Skeletal muscle satellite cell (primary cell): ENCODE measurements at regions not wholly inside any gene's neighbourhood (a gene's known extent, or its start where the extent isn't known, plus 50 kb on each side); places are given as distances from the start of the nearest gene placed in this dataset.

Experiments
- H3K27me3 ChIP-seq: 2 replicates; pipeline ENCODE4 v1.7.0; 2013; ENCODE audit warnings: low read length; ENCODE audit not compliant: control insufficient read depth, insufficient read depth
- H3K36me3 ChIP-seq: 2 replicates; pipeline ENCODE4 v1.7.0; 2013; ENCODE audit warnings: mild to moderate bottlenecking, control low read depth, low read length; ENCODE audit not compliant: insufficient read depth
- H3K4me1 ChIP-seq: 2 replicates; pipeline ENCODE4 v1.7.0; 2013; ENCODE audit warnings: low read length; ENCODE audit not compliant: control insufficient read depth, insufficient read depth
- H3K4me2 ChIP-seq: 2 replicates; pipeline ENCODE4 v1.7.0; 2013; ENCODE audit warnings: mild to moderate bottlenecking, low read length
- H3K4me3 ChIP-seq: 2 replicates; pipeline ENCODE4 v1.7.0; 2013; ENCODE audit warnings: low read length
- H3K9ac ChIP-seq: 2 replicates; pipeline ENCODE4 v1.7.0; 2013; ENCODE audit warnings: mild to moderate bottlenecking, low read depth, low read length, moderate library complexity
- H3K9me3 ChIP-seq: replicated peaks from 2 replicates; pipeline ENCODE4 v1.7.0; 2013; ENCODE audit warnings: mild to moderate bottlenecking, control low read depth, low read length

DNA sequence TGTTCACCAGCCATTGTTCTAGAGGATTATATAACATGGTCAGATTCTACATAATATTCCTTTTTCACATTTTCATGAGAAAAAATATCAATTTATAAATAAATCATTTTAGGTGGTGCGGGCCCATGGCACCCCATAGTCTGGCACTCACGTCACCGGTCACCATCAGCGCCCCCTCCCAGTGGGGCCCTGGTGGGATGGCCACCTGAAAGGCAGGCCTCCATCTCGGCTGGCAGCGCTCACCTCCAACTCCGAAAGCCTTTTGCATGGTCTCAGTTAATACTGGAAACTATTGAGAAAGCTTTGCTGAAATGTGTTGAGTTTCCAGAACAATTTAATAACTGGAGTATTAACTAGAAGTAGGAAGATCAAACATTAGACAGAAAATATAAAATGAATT lies 141.4 kb upstream of the SALL3 start:
- Histone ChIP-seq H3K36me3 (no peaks in the 10 kb centered on the region), H3K4me2 (no peak overlapping the region), H3K9ac (no peak overlapping the region), H3K4me3 (no peak overlapping the region), H3K4me1 (no peaks in the 10 kb centered on the region), H3K9me3 (peaks cover 9% of the 10 kb centered on the region), H3K27me3 (no peaks in the 10 kb centered on the region)

- Histone ChIP-seq H3K4me1 (no peaks in the 10 kb centered on the region), H3K36me3 (no peaks in the 10 kb centered on the region), H3K9ac (no peak overlapping the region), H3K4me3 (no peak overlapping the region), H3K4me2 (no peak overlapping the region), H3K9me3 (peaks cover 10% of the 10 kb centered on the region), H3K27me3 (no peaks in the 10 kb centered on the region)
Measured at GRCh38 chr18:78849046-78849445, 130.6 kb upstream of the SALL3 start.

GRCh38 chr18:78849458-78849857 lies 130.2 kb upstream of the SALL3 start:
- H3K9me3 ChIP-seq: peaks cover 10% of the 10 kb centered on the region
- no peaks in the 10 kb centered on the region for H3K27me3 ChIP-seq
- no peaks in the 10 kb centered on the region for H3K4me1 ChIP-seq

DNA sequence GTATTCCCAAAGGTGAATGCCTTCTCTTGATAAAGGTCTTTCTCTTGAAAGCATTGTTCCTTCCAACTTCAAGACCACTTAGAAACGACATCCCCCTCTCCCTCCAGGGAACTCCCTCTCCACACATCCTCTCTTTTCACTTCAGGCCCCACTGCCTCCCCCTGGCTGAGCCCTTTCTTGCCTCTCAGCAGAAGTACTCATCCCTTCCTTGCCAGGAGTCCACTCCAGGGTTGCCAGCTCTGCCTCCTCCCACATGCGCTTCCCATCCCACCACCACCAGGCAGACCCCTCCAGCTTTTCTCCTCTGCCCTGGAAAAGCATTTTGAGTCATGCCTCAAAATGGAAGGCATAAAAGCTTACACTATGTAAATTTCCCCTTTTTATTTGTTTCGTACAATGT lies 126.3 kb upstream of the SALL3 start:
- H3K36me3 ChIP-seq: no peaks in the 10 kb centered on the region
- H3K4me2 ChIP-seq: no peak overlapping the region
- no peaks in the 10 kb centered on the region for H3K27me3 ChIP-seq
- H3K9me3 ChIP-seq: peaks cover 13% of the 10 kb centered on the region
- H3K9ac ChIP-seq: no peak overlapping the region
- H3K4me1 ChIP-seq: no peaks in the 10 kb centered on the region
- no peak overlapping the region for H3K4me3 ChIP-seq

More at GRCh38 chr18:78849458-78849857, 130.2 kb upstream of the SALL3 start:
- Histone ChIP-seq H3K9ac (no peak overlapping the region), H3K4me3 (no peak overlapping the region), H3K4me2 (no peak overlapping the region), H3K36me3 (no peaks in the 10 kb centered on the region)

DNA sequence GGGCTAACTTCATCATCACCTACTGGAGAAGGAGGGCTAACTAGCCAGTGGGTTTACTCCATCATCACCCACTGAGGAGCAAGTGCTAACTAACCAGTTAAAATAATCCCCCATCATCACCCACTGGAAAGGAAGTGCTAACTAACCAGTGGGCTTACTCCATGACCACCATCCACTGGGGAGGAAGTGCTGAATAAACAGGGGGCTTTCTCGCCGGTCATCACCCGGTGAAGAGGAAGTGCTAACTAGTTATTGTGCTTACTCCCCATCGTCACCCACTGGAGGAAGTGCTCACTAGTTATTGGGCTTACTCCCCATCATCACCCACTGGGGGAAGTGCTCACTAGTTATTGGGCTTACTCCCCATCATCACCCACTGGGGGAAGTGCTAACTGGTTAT lies 124.4 kb upstream of the SALL3 start:
- H3K27me3 ChIP-seq: no peaks in the 10 kb centered on the region
- no peak overlapping the region for H3K4me3 ChIP-seq
- H3K4me2 ChIP-seq: no peak overlapping the region
- no peak overlapping the region for H3K9ac ChIP-seq
- peaks cover 17% of the 10 kb centered on the region for H3K9me3 ChIP-seq
- no peaks in the 10 kb centered on the region for H3K4me1 ChIP-seq
- no peaks in the 10 kb centered on the region for H3K36me3 ChIP-seq

- Histone ChIP-seq H3K36me3 (no peaks in the 10 kb centered on the region), H3K9ac (no peak overlapping the region), H3K9me3 (peaks cover 26% of the 10 kb centered on the region), H3K4me1 (no peaks in the 10 kb centered on the region), H3K4me3 (no peak overlapping the region), H3K4me2 (no peak overlapping the region), H3K27me3 (no peaks in the 10 kb centered on the region)
Measured at GRCh38 chr18:78856569-78857313, 122.9 kb upstream of the SALL3 start.

DNA sequence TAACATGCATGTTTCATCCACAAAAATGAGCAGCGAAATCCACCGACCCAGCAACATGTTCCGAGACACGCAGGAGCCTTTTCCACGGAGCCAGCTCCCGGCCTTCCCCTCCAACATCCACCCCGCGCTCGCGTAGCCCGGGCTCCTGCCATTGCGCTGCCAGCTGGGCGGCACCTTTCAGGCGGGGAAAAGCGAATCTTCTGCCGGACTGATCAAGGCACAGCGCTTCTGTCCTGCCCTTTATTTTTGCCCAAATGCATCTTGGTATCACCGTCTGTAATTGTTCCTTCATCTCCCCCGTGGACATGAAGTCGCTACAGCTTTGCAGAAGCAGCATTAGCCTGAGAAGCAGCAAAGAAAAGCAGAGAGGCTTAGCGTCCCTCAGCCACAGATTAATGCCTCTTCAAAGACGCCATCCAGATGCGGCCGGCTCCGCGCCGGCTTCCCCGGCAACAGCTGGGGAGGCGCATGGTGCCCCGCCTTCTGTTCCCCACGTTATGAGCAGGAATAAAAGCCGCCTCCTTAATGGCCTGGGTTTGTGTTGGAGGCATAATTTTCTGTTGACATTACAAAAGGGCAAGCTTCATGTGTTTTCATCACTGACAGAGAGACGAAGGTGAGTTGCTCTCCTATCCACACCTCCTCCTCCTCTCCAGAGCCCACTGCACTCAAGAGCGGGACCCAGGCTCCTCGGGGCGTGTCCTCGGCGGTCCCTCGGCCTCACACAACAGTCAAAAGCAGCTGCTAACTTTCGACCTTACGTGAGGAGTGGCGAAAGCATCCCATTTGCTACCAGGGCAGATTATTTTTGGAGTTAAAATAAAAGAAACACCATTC lies 122.1 kb upstream of the SALL3 start:
- H3K9me3 ChIP-seq: peaks cover 30% of the 10 kb centered on the region
- H3K9ac ChIP-seq: no peak overlapping the region
- H3K36me3 ChIP-seq: no peaks in the 10 kb centered on the region
- H3K4me2 ChIP-seq: no peak overlapping the region
- no peaks in the 10 kb centered on the region for H3K27me3 ChIP-seq
- H3K4me1 ChIP-seq: no peaks in the 10 kb centered on the region
- H3K4me3 ChIP-seq: no peak overlapping the region

DNA sequence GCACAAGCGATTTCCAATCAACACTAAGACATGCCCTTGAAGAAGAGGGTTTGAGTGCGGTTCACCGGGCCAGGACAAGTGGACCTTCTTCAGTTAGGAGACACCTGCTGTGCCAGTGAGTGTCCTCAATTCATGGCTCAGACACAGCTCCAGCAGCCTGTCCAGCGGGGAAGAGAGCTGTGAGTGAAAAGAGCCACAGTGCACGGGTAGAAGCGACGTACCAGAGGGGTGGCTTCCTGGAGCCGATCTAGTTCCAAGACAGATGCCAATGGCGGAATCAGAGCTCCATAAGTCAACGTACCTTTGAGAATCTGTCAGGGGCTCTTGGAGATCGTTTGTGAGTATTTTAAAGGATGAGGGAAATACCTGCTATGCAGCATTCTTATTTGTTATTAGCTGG lies 119.9 kb upstream of the SALL3 start:
- Histone ChIP-seq H3K27me3 (no peaks in the 10 kb centered on the region), H3K4me2 (no peak overlapping the region), H3K4me1 (no peaks in the 10 kb centered on the region)

DNA sequence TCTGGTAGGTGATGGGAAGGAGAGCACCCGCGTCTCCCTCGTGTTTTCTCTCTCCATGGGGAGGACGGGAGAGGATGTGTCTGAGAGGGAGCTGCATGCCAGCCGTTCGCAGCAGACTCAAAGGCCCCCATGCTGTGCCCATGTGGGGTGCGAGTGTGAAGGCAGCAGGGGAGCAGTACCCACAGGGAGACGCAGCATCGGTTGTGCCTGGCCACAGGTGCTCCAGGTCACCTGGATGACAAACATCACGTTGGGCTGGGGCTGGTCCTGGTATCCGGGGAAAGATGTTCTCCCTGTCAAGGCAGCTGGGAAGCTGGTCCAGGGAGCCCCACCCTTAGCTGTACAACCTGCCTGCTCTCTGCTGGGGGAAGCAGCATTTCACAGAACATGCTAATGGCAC lies 119.5 kb upstream of the SALL3 start:
- Histone ChIP-seq H3K4me2 (no peak overlapping the region), H3K9me3 (peaks cover 30% of the 10 kb centered on the region), H3K36me3 (no peaks in the 10 kb centered on the region), H3K9ac (no peak overlapping the region), H3K4me1 (no peaks in the 10 kb centered on the region), H3K27me3 (no peaks in the 10 kb centered on the region), H3K4me3 (no peak overlapping the region)

More for the DNA sequence above, 119.9 kb upstream of the SALL3 start:
- no peaks in the 10 kb centered on the region for H3K36me3 ChIP-seq
- H3K4me3 ChIP-seq: no peak overlapping the region
- no peak overlapping the region for H3K9ac ChIP-seq
- H3K9me3 ChIP-seq: peaks cover 30% of the 10 kb centered on the region

GRCh38 chr18:78861116-78861515 lies 118.5 kb upstream of the SALL3 start:
- Histone ChIP-seq H3K36me3 (no peaks in the 10 kb centered on the region), H3K4me3 (no peak overlapping the region), H3K9me3 (peaks cover 30% of the 10 kb centered on the region), H3K4me1 (no peaks in the 10 kb centered on the region), H3K4me2 (no peak overlapping the region), H3K9ac (no peak overlapping the region), H3K27me3 (no peaks in the 10 kb centered on the region)

DNA sequence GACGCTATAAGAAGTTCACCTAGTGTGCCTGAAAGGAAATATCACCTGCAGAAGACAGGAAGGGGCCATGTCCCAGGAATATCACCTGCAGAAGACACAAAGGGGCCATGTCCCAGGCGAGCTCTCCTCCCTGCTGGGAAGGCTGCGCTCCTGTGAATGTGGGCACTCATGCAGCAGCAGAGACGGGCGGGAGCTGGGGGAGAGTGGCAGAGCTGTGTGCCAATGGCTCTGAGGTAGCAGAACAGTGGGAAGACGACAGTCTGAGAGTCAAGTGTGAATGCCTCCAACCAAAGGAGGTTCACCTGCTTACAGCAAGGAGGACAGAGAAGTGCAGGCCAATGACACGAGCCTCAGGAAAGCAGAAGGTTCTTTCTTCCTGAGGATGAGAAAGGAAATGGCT lies 117.9 kb upstream of the SALL3 start:
- H3K9ac ChIP-seq: no peak overlapping the region
- H3K4me3 ChIP-seq: no peak overlapping the region
- H3K4me2 ChIP-seq: no peak overlapping the region
- H3K27me3 ChIP-seq: no peaks in the 10 kb centered on the region
- no peaks in the 10 kb centered on the region for H3K4me1 ChIP-seq
- H3K9me3 ChIP-seq: peaks cover 27% of the 10 kb centered on the region
- H3K36me3 ChIP-seq: no peaks in the 10 kb centered on the region
